ENCODE measurements at regions not wholly inside any gene's neighbourhood (a gene's known extent, or its start where the extent isn't known, plus 50 kb on each side); places are given as distances from the start of the nearest gene placed in this dataset.

DNA sequence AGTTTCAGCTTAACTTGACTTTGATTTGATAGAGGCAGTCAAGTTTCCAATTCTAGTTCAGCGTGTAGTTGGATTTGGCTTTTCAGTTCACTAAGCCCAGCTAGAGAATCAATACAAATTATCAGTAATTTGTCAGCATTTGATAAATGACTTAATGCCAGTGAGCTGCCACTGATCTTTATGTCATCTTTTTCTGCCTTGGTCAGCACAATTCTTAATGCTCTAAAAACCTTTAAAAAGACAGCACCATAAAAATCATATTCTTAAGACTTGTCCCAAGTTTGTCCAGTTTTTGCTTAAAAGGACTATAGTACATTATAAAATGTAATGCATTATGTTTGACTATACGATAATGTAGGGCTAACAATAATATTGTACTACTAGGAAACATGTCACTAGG is 920.5 kb downstream of the LRFN5 start:
- H2AFZ ChIP-seq (ENCODE audit: low read length): no peak overlapping the region
- H3K9me3 ChIP-seq (ENCODE audit: control insufficient read depth, insufficient read depth, low read depth, low read length): no peaks in the 10 kb centered on the region
- H3K9ac ChIP-seq (ENCODE audit: insufficient read depth, low read length): no peak overlapping the region
- TF ChIP-seq EZH2 (IDR thresholded peaks at IDR 0.05; ENCODE audit: low read length, missing control alignments): no peak
- TF ChIP-seq, protein P1, sequence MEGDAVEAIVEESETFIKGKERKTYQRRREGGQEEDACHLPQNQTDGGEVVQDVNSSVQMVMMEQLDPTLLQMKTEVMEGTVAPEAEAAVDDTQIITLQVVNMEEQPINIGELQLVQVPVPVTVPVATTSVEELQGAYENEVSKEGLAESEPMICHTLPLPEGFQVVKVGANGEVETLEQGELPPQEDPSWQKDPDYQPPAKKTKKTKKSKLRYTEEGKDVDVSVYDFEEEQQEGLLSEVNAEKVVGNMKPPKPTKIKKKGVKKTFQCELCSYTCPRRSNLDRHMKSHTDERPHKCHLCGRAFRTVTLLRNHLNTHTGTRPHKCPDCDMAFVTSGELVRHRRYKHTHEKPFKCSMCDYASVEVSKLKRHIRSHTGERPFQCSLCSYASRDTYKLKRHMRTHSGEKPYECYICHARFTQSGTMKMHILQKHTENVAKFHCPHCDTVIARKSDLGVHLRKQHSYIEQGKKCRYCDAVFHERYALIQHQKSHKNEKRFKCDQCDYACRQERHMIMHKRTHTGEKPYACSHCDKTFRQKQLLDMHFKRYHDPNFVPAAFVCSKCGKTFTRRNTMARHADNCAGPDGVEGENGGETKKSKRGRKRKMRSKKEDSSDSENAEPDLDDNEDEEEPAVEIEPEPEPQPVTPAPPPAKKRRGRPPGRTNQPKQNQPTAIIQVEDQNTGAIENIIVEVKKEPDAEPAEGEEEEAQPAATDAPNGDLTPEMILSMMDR (conservative IDR thresholded peaks at IDR 0.05 in 1 of 2, IDR thresholded peaks at IDR 0.05 in 1 of 2; ENCODE audit: low read depth in 1 of 2, low read length in 2 of 2): no peak
- H3K27me3 ChIP-seq (ENCODE audit: control insufficient read depth, insufficient read depth, low read length): no peaks in the 10 kb centered on the region
- H3K36me3 ChIP-seq (ENCODE audit: control insufficient read depth, insufficient read depth, low read length): no peaks in the 10 kb centered on the region
- H3K79me2 ChIP-seq (ENCODE audit: control insufficient read depth, insufficient read depth, low read length): no peaks in the 10 kb centered on the region
- no peak for DNase-seq (ENCODE audit: low read depth in 2 of 2)
- H3K4me3 ChIP-seq (replicated peaks in 1 of 4; ENCODE audit: control extremely low read depth in 1 of 4, insufficient read depth in 1 of 4, low read depth in 3 of 4, low read length in 4 of 4): no peak overlapping the region
- no peak overlapping the region for H3K27ac ChIP-seq (ENCODE audit: insufficient read depth, low read length)
- no peak overlapping the region for H3K4me2 ChIP-seq (ENCODE audit: extremely low read depth, insufficient read depth, low read length)
- no peaks in the 10 kb centered on the region for H3K4me1 ChIP-seq (ENCODE audit: control insufficient read depth, extremely low read depth, insufficient read depth, low read length)
- no peaks in the 10 kb centered on the region for H4K20me1 ChIP-seq (ENCODE audit: control insufficient read depth, extremely low read depth, insufficient read depth, low read length)

DNA sequence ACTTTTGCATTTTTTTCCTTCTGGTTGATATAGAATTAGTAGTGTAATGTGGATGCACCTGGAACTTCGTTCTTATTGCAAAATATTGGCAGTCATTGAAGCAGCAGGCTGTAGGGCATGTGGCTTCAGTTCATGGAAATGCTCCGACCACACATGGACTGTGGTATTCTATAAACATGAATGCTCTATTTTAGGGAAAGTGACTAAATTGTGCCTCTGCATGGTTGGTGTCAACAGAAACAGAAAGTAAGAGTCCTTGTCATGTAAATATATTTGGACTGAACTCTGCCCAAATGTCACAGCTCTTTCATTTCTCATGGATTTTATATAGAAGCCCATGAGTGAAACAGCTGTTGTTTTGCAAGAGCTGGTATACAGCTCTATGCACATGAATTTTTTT is 917.0 kb downstream of the LRFN5 start:
- H3K9me3 ChIP-seq (ENCODE audit: control insufficient read depth, insufficient read depth, low read depth, low read length): no peaks in the 10 kb centered on the region
- H4K20me1 ChIP-seq (ENCODE audit: control insufficient read depth, extremely low read depth, insufficient read depth, low read length): no peaks in the 10 kb centered on the region
- no peaks in the 10 kb centered on the region for H3K36me3 ChIP-seq (ENCODE audit: control insufficient read depth, insufficient read depth, low read length)
- peak overlapping the region in 1 of 4 experiments; percentile 29 for H3K4me3 ChIP-seq (replicated peaks in 1 of 4; ENCODE audit: control extremely low read depth in 1 of 4, insufficient read depth in 1 of 4, low read depth in 3 of 4, low read length in 4 of 4)
- no peaks in the 10 kb centered on the region for H3K4me1 ChIP-seq (ENCODE audit: control insufficient read depth, extremely low read depth, insufficient read depth, low read length)
- no peaks in the 10 kb centered on the region for H3K27me3 ChIP-seq (ENCODE audit: control insufficient read depth, insufficient read depth, low read length)
- H3K79me2 ChIP-seq (ENCODE audit: control insufficient read depth, insufficient read depth, low read length): no peaks in the 10 kb centered on the region
- no peak for TF ChIP-seq EZH2 (IDR thresholded peaks at IDR 0.05; ENCODE audit: low read length, missing control alignments)
- TF ChIP-seq, protein P1 (conservative IDR thresholded peaks at IDR 0.05 in 1 of 2, IDR thresholded peaks at IDR 0.05 in 1 of 2; ENCODE audit: low read depth in 1 of 2, low read length in 2 of 2): no peak
- no peak overlapping the region for H3K9ac ChIP-seq (ENCODE audit: insufficient read depth, low read length)
- peak in 1 of 2 donors; percentile 74 for DNase-seq (ENCODE audit: low read depth in 2 of 2)
- H3K27ac ChIP-seq (ENCODE audit: insufficient read depth, low read length): no peak overlapping the region
- H3K4me2 ChIP-seq (ENCODE audit: extremely low read depth, insufficient read depth, low read length): no peak overlapping the region
- no peak overlapping the region for H2AFZ ChIP-seq (ENCODE audit: low read length)

DNA sequence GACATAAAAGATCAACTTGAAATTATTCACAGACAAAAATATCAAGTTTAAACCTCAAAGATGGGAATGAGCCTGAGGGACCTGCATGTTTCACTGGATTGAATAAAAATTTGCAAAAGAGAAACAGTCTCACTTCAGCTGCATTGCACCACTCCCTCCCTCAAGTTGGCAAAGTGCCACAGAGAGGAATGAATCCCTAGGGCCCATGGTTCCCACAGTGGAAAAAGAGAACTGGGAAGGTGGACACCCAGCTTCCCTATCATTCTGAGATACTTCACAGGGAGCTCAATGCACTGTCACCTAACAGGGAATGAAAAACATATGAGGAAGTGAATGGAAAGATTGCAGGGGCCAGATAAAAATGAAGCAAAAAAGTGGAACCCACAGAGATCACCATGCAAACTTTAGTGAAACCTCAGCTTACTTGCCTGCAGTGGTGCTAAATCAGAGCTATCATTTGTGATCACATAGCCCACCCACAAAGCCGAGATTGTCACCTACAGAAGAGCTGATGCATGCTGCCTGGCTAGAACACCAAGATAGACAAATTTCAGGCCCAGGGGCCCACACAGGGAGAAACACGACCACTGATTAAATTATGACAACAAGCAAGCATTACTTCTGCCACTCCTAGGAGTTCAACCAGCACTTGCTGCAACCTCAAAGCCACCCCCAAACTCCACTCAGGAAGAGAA is 911.3 kb downstream of the LRFN5 start:
- no peaks in the 10 kb centered on the region for H3K4me1 ChIP-seq (ENCODE audit: control insufficient read depth, extremely low read depth, insufficient read depth, low read length)
- H3K9ac ChIP-seq (ENCODE audit: insufficient read depth, low read length): no peak overlapping the region
- no peaks in the 10 kb centered on the region for H3K27me3 ChIP-seq (ENCODE audit: control insufficient read depth, insufficient read depth, low read length)
- DNase-seq (ENCODE audit: low read depth in 2 of 2): no peak
- H4K20me1 ChIP-seq (ENCODE audit: control insufficient read depth, extremely low read depth, insufficient read depth, low read length): no peaks in the 10 kb centered on the region
- H2AFZ ChIP-seq (ENCODE audit: low read length): no peak overlapping the region
- H3K27ac ChIP-seq (ENCODE audit: insufficient read depth, low read length): no peak overlapping the region
- TF ChIP-seq, protein P1 (conservative IDR thresholded peaks at IDR 0.05 in 1 of 2, IDR thresholded peaks at IDR 0.05 in 1 of 2; ENCODE audit: low read depth in 1 of 2, low read length in 2 of 2): no peak
- no peak for TF ChIP-seq EZH2 (IDR thresholded peaks at IDR 0.05; ENCODE audit: low read length, missing control alignments)
- no peak overlapping the region for H3K4me3 ChIP-seq (replicated peaks in 1 of 4; ENCODE audit: control extremely low read depth in 1 of 4, insufficient read depth in 1 of 4, low read depth in 3 of 4, low read length in 4 of 4)
- H3K9me3 ChIP-seq (ENCODE audit: control insufficient read depth, insufficient read depth, low read depth, low read length): no peaks in the 10 kb centered on the region
- H3K4me2 ChIP-seq (ENCODE audit: extremely low read depth, insufficient read depth, low read length): no peak overlapping the region
- H3K36me3 ChIP-seq (ENCODE audit: control insufficient read depth, insufficient read depth, low read length): no peaks in the 10 kb centered on the region
- H3K79me2 ChIP-seq (ENCODE audit: control insufficient read depth, insufficient read depth, low read length): no peaks in the 10 kb centered on the region
